Keratinocyte (primary cell): ENCODE measurements at regions not wholly inside any gene's neighbourhood (a gene's known extent, or its start where the extent isn't known, plus 50 kb on each side); places are given as distances from the start of the nearest gene placed in this dataset.

ENCODE experiments used
- EZH2 ChIP-seq: IDR thresholded peaks from one replicate; pipeline ENCODE4 v1.6.1; 2012; ENCODE audit warnings: inconsistent platforms, mild to moderate bottlenecking, low read length, moderate library complexity
- TF ChIP-seq, protein P1 (sequence below), 3 experiments: IDR thresholded peaks in 1 of 3; conservative IDR thresholded peaks in 1 of 3; optimal IDR thresholded peaks in 1 of 3; 2 replicates in 2 of 3; 3 replicates in 1 of 3; pipeline versions ENCODE3 to v1.5.1; 2011; ENCODE audit warnings: low read length in 3 of 3, mild to moderate bottlenecking in 3 of 3, moderate library complexity in 2 of 3, control low read depth in 1 of 3, inconsistent platforms in 1 of 3; ENCODE audit not compliant: insufficient read depth in 2 of 3; ENCODE audit errors: extremely low read depth in 1 of 3

DNA sequence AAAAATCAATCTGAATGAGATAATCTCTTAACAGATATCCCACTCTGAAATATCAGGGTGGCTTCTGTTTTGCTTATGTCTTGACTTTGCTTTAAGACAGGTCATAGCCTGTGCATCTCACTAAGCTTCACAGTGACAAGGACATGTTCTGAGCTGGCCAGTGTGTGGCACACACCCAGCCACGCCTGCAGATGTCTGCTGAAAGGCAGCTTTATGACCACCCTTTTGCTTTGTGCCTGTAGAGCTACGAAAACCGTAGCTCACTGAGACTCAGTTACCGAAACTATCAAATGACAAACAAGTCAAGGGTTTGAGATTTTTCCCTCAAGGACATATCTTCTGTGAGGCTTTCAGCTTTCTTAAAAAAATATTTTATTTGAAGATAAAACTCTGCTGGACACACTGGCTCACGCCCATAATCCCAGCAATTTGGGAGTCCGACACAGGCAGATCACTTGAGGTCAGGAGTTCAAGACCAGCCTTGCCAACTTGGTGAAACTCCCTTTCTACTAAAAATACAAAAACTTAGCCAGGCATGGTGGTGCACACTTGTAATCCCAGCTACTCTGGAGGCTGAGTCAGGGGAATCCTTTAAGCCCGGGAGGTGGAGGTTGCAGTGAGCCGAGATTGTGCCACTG, 233.2 kb downstream of the SPATA31A1 start:
- TF ChIP-seq, protein P1, sequence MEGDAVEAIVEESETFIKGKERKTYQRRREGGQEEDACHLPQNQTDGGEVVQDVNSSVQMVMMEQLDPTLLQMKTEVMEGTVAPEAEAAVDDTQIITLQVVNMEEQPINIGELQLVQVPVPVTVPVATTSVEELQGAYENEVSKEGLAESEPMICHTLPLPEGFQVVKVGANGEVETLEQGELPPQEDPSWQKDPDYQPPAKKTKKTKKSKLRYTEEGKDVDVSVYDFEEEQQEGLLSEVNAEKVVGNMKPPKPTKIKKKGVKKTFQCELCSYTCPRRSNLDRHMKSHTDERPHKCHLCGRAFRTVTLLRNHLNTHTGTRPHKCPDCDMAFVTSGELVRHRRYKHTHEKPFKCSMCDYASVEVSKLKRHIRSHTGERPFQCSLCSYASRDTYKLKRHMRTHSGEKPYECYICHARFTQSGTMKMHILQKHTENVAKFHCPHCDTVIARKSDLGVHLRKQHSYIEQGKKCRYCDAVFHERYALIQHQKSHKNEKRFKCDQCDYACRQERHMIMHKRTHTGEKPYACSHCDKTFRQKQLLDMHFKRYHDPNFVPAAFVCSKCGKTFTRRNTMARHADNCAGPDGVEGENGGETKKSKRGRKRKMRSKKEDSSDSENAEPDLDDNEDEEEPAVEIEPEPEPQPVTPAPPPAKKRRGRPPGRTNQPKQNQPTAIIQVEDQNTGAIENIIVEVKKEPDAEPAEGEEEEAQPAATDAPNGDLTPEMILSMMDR (optimal IDR thresholded peaks at IDR 0.05 in 1 of 3, IDR thresholded peaks at IDR 0.05 in 1 of 3, conservative IDR thresholded peaks at IDR 0.05 in 1 of 3; ENCODE audit: extremely low read depth in 1 of 3, insufficient read depth in 2 of 3, low read length in 3 of 3), result no peak
- TF ChIP-seq EZH2, result no peak
